GM23248 (cell line): ENCODE measurements at regions not wholly inside any gene's neighbourhood (a gene's known extent, or its start where the extent isn't known, plus 50 kb on each side); places are given as distances from the start of the nearest gene placed in this dataset.

Source experiments
- EZH2 ChIP-seq: fragments of 200-600 bp; sonication (generic); IDR thresholded peaks from 2 replicates; pipeline ENCODE4 v1.6.1; 2018; ENCODE audit warnings: antibody characterized with exemption, mild to moderate bottlenecking; ENCODE audit not compliant: insufficient read depth, poor library complexity, severe bottlenecking
- EZH2phosphoT487 ChIP-seq: fragments of 200-600 bp; sonication (generic); IDR thresholded peaks from 2 replicates; pipeline ENCODE4 v1.6.1; 2018; ENCODE audit warnings: antibody characterized with exemption, moderate library complexity, mild to moderate bottlenecking, low read depth; ENCODE audit not compliant: insufficient read depth

GRCh38 chr11:129595038-129595962, 219.7 kb downstream of the BARX2 start:
- no peak for TF ChIP-seq EZH2
- TF ChIP-seq EZH2phosphoT487, result no peak
